HepG2 (cell line): ENCODE measurements at regions not wholly inside any gene's neighbourhood (a gene's known extent, or its start where the extent isn't known, plus 50 kb on each side); places are given as distances from the start of the nearest gene placed in this dataset.

Source experiments
- FOXK1 ChIP-seq: sonication (generic); formaldehyde crosslinking; IDR thresholded peaks from 2 replicates; pipeline ENCODE4 v1.4.0; 2020; ENCODE audit warnings: low read depth, missing genetic modification reagents, borderline replicate concordance
- MIER3 ChIP-seq: IDR thresholded peaks from 2 replicates; pipeline ENCODE4 v1.6.1; 2016; ENCODE audit warnings: missing compliant biosample characterization, borderline replicate concordance
- SMARCE1 ChIP-seq: fragments of 450-650 bp; IDR thresholded peaks from 2 replicates; pipeline ENCODE4 v1.6.1; 2017; ENCODE audit warnings: borderline replicate concordance
- SRSF4 ChIP-seq: fragments of 200-400 bp; formaldehyde crosslinking; IDR thresholded peaks from one replicate; pipeline ENCODE4 v1.6.1; 2018; ENCODE audit warnings: mild to moderate bottlenecking, low read depth, low read length, moderate library complexity; ENCODE audit not compliant: poor library complexity, severe bottlenecking
- ZNF263 ChIP-seq: sonication (generic); formaldehyde crosslinking; IDR thresholded peaks from 2 replicates; pipeline ENCODE4 v1.4.0; 2020; ENCODE audit warnings: missing genetic modification reagents
- ZNF879 ChIP-seq: sonication (generic); formaldehyde crosslinking; IDR thresholded peaks from 2 replicates; pipeline ENCODE4 v1.8.1; 2023; ENCODE audit warnings: missing genetic modification reagents
- ZZZ3 ChIP-seq: sonication (generic); formaldehyde crosslinking; IDR thresholded peaks from 2 replicates; pipeline ENCODE4 v1.4.0; 2020; ENCODE audit warnings: missing genetic modification reagents, mild to moderate bottlenecking, borderline replicate concordance
- TF ChIP-seq, protein P1 (sequence below): sonication (generic); formaldehyde crosslinking; IDR thresholded peaks from 2 replicates; pipeline ENCODE4 v1.5.0; 2020; ENCODE audit warnings: mild to moderate bottlenecking, missing genetic modification reagents, moderate library complexity
- TF ChIP-seq, protein P2 (sequence below): sonication (generic); formaldehyde crosslinking; IDR thresholded peaks from 2 replicates; pipeline ENCODE4 v1.4.0; 2020; ENCODE audit warnings: mild to moderate bottlenecking, missing genetic modification reagents

- no peak for TF ChIP-seq SRSF4
- TF ChIP-seq ZNF263 (CRISPR knock-in tag): no peak
- no peak for TF ChIP-seq MIER3 (CRISPR knock-in tag)
- TF ChIP-seq, protein P1, sequence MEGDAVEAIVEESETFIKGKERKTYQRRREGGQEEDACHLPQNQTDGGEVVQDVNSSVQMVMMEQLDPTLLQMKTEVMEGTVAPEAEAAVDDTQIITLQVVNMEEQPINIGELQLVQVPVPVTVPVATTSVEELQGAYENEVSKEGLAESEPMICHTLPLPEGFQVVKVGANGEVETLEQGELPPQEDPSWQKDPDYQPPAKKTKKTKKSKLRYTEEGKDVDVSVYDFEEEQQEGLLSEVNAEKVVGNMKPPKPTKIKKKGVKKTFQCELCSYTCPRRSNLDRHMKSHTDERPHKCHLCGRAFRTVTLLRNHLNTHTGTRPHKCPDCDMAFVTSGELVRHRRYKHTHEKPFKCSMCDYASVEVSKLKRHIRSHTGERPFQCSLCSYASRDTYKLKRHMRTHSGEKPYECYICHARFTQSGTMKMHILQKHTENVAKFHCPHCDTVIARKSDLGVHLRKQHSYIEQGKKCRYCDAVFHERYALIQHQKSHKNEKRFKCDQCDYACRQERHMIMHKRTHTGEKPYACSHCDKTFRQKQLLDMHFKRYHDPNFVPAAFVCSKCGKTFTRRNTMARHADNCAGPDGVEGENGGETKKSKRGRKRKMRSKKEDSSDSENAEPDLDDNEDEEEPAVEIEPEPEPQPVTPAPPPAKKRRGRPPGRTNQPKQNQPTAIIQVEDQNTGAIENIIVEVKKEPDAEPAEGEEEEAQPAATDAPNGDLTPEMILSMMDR (CRISPR knock-in tag): no peak
- no peak for TF ChIP-seq FOXK1 (CRISPR knock-in tag)
- no peak for TF ChIP-seq ZZZ3 (CRISPR knock-in tag)
- no peak for TF ChIP-seq ZNF879 (CRISPR knock-in tag)
- TF ChIP-seq, protein P2, sequence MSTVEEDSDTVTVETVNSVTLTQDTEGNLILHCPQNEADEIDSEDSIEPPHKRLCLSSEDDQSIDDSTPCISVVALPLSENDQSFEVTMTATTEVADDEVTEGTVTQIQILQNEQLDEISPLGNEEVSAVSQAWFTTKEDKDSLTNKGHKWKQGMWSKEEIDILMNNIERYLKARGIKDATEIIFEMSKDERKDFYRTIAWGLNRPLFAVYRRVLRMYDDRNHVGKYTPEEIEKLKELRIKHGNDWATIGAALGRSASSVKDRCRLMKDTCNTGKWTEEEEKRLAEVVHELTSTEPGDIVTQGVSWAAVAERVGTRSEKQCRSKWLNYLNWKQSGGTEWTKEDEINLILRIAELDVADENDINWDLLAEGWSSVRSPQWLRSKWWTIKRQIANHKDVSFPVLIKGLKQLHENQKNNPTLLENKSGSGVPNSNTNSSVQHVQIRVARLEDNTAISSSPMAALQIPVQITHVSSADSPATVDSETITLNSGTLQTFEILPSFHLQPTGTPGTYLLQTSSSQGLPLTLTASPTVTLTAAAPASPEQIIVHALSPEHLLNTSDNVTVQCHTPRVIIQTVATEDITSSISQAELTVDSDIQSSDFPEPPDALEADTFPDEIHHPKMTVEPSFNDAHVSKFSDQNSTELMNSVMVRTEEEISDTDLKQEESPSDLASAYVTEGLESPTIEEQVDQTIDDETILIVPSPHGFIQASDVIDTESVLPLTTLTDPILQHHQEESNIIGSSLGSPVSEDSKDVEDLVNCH (CRISPR knock-in tag): no peak
- no peak for TF ChIP-seq SMARCE1
These were observed 655.8 kb downstream of the TLR4 start for GRCh38 chr9:118360036-118360435.
